ENCODE measurements at regions not wholly inside any gene's neighbourhood (a gene's known extent, or its start where the extent isn't known, plus 50 kb on each side); places are given as distances from the start of the nearest gene placed in this dataset.

GRCh38 chr3:18295171-18295920 lies 129.8 kb downstream of the SATB1 start:
- peak; percentile 6 for DNase-seq (ENCODE audit: extremely low read depth, low read depth)
- no peak overlapping the region for H3K4me3 ChIP-seq (replicated peaks; ENCODE audit: low read depth, low read length)

GRCh38 chr3:18290157-18290556 lies 135.0 kb downstream of the SATB1 start:
- no peak for TF ChIP-seq CTCF (IDR thresholded peaks at IDR 0.05; ENCODE audit: low read depth, low read length, missing control alignments)
- DNase-seq (ENCODE audit: extremely low read depth, low read depth), result no peak

More at GRCh38 chr3:18295171-18295920, 129.8 kb downstream of the SATB1 start:
- TF ChIP-seq CTCF (IDR thresholded peaks at IDR 0.05; ENCODE audit: low read depth, low read length, missing control alignments), result peak; percentile 61

GRCh38 chr3:18288243-18288642 lies 136.9 kb downstream of the SATB1 start:
- no peak for DNase-seq (ENCODE audit: extremely low read depth, low read depth)
- no peak overlapping the region for H3K4me3 ChIP-seq (replicated peaks; ENCODE audit: low read depth, low read length)
- no peak for TF ChIP-seq CTCF (IDR thresholded peaks at IDR 0.05; ENCODE audit: low read depth, low read length, missing control alignments)

More at GRCh38 chr3:18290157-18290556, 135.0 kb downstream of the SATB1 start:
- H3K4me3 ChIP-seq (replicated peaks; ENCODE audit: low read depth, low read length), result no peak overlapping the region

- TF ChIP-seq CTCF (IDR thresholded peaks at IDR 0.05; ENCODE audit: low read depth, low read length, missing control alignments), result no peak
- no peak for DNase-seq (ENCODE audit: extremely low read depth, low read depth)
- no peak overlapping the region for H3K4me3 ChIP-seq (replicated peaks; ENCODE audit: low read depth, low read length)
Observed at GRCh38 chr3:18284716-18285115, 140.4 kb downstream of the SATB1 start.

- no peak overlapping the region for H3K4me3 ChIP-seq (replicated peaks; ENCODE audit: low read depth, low read length)
- TF ChIP-seq CTCF (IDR thresholded peaks at IDR 0.05; ENCODE audit: low read depth, low read length, missing control alignments), result no peak
- DNase-seq (ENCODE audit: extremely low read depth, low read depth), result no peak
Observed at GRCh38 chr3:18283680-18284079, 141.5 kb downstream of the SATB1 start.

- TF ChIP-seq CTCF (IDR thresholded peaks at IDR 0.05; ENCODE audit: low read depth, low read length, missing control alignments), result no peak
- H3K4me3 ChIP-seq (replicated peaks; ENCODE audit: low read depth, low read length), result no peak overlapping the region
- no peak for DNase-seq (ENCODE audit: extremely low read depth, low read depth)
Observed at GRCh38 chr3:18282507-18282906, 142.6 kb downstream of the SATB1 start.
